IPS DF 19.7 (cell line): ENCODE measurements at regions not wholly inside any gene's neighbourhood (a gene's known extent, or its start where the extent isn't known, plus 50 kb on each side); places are given as distances from the start of the nearest gene placed in this dataset.
"Not testable (repeated sequence)": the region's sequence is repeated elsewhere in the genome, so short reads cannot be mapped to it uniquely, and the experiment has no call there.

Experiments
- DNase-seq: peaks from one replicate; pipeline ENCODE4 v3.0.0-alpha.2; 2013; ENCODE audit warnings: low read depth, low spot score

DNA sequence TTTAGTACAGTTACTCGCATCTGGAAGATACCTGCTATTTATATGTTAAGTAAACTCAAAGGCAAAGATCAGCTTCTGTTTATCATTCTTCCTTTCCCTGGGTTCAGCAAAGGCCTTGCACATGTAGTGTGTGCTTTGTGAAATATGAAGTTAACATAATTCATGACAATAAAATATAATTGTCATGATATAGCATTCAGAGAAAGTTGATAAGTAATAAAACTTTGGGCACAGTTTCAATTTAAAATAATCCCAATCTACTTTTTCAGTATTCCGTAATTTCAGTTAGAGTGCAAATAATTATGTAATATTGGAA lies 51.9 kb upstream of the ZNF217 start:
- DNase-seq: no peak

GRCh38 chr20:53644108-53644507 lies 50.5 kb upstream of the ZNF217 start:
- DNase-seq: not testable (repeated sequence)
